ENCODE measurements at regions not wholly inside any gene's neighbourhood (a gene's known extent, or its start where the extent isn't known, plus 50 kb on each side); places are given as distances from the start of the nearest gene placed in this dataset.

- DNase-seq: no peak
These were observed 84.0 kb upstream of the SLCO3A1 start for GRCh38 chr15:91769476-91769875.

GRCh38 chr15:91769894-91770293 is 83.6 kb upstream of the SLCO3A1 start:
- DNase-seq: no peak

GRCh38 chr15:91776104-91776503 is 77.4 kb upstream of the SLCO3A1 start:
- DNase-seq: no peak

- DNase-seq: no peak
These were observed 73.5 kb upstream of the SLCO3A1 start for GRCh38 chr15:91779960-91780359.

- DNase-seq: no peak
These were observed 73.1 kb upstream of the SLCO3A1 start for GRCh38 chr15:91780387-91780786.

GRCh38 chr15:91782221-91782620 is 71.3 kb upstream of the SLCO3A1 start:
- DNase-seq: no peak

- DNase-seq: no peak
These were observed 70.5 kb upstream of the SLCO3A1 start for GRCh38 chr15:91783008-91783407.

- DNase-seq: no peak
These were observed 70.1 kb upstream of the SLCO3A1 start for GRCh38 chr15:91783451-91783850.

GRCh38 chr15:91784973-91785709 is 68.4 kb upstream of the SLCO3A1 start:
- no peak for DNase-seq

GRCh38 chr15:91787198-91787597 is 66.3 kb upstream of the SLCO3A1 start:
- no peak for DNase-seq

- no peak for DNase-seq
These were observed 64.4 kb upstream of the SLCO3A1 start for GRCh38 chr15:91789136-91789535.

- no peak for DNase-seq
These were observed 62.7 kb upstream of the SLCO3A1 start for GRCh38 chr15:91790836-91791235.

GRCh38 chr15:91793771-91794170 is 59.7 kb upstream of the SLCO3A1 start:
- DNase-seq: no peak

- DNase-seq: no peak
These were observed 58.3 kb upstream of the SLCO3A1 start for GRCh38 chr15:91795235-91795634.

GRCh38 chr15:91801836-91802534 is 51.5 kb upstream of the SLCO3A1 start:
- DNase-seq: no peak

GRCh38 chr15:91803260-91803659 is 50.2 kb upstream of the SLCO3A1 start:
- DNase-seq: no peak

All from fibroblast of skin of right biceps (primary cell).